Loucy (cell line): ENCODE measurements at regions not wholly inside any gene's neighbourhood (a gene's known extent, or its start where the extent isn't known, plus 50 kb on each side); places are given as distances from the start of the nearest gene placed in this dataset.

Experiments used
- H2AFZ ChIP-seq: fragments of 200-600 bp; sonication (generic); 2 replicates; pipeline ENCODE4 v1.6.0; 2016; ENCODE audit warnings: antibody characterized with exemption, mild to moderate bottlenecking, low read length, moderate library complexity
- H3F3A ChIP-seq: fragments of 200-600 bp; 2 replicates; pipeline ENCODE4 v1.6.0; 2016; ENCODE audit warnings: antibody characterized with exemption, low read depth, mild to moderate bottlenecking
- H3K27me3 ChIP-seq: fragments of 200-600 bp; sonication (generic); 2 replicates; pipeline ENCODE4 v1.6.1; 2014; ENCODE audit warnings: low read length, mild to moderate bottlenecking; ENCODE audit not compliant: insufficient read depth, poor library complexity, severe bottlenecking
- H3K36me3 ChIP-seq: fragments of 200-600 bp; sonication (generic); 2 replicates; pipeline ENCODE4 v1.6.1; 2016; ENCODE audit warnings: low read length; ENCODE audit not compliant: insufficient read depth
- H3K4me1 ChIP-seq: fragments of 200-600 bp; sonication (generic); 2 replicates; pipeline ENCODE4 v1.5.1; 2014; ENCODE audit warnings: low read length, mild to moderate bottlenecking; ENCODE audit not compliant: insufficient read depth, poor library complexity, severe bottlenecking
- H3K4me2 ChIP-seq: fragments of 200-600 bp; sonication (generic); 2 replicates; pipeline ENCODE4 v1.6.0; 2014; ENCODE audit warnings: antibody characterized with exemption, low read length, low read depth, mild to moderate bottlenecking; ENCODE audit not compliant: poor library complexity, severe bottlenecking
- H3K4me3 ChIP-seq: fragments of 200-600 bp; sonication (generic); 2 replicates; pipeline ENCODE4 v1.5.1; 2014; ENCODE audit warnings: low read length, mild to moderate bottlenecking, mixed read lengths; ENCODE audit not compliant: poor library complexity, severe bottlenecking
- H3K79me2 ChIP-seq: fragments of 200-600 bp; sonication (generic); 2 replicates; pipeline ENCODE4 v1.6.1; 2014; ENCODE audit warnings: low read length; ENCODE audit not compliant: insufficient read depth
- H3K9ac ChIP-seq: fragments of 200-600 bp; sonication (generic); 2 replicates; pipeline ENCODE4 v1.6.0; 2014; ENCODE audit warnings: mild to moderate bottlenecking, low read depth, low read length, moderate library complexity; ENCODE audit not compliant: poor library complexity, severe bottlenecking
- H3K9me2 ChIP-seq: fragments of 200-600 bp; sonication (generic); replicated peaks from 2 replicates; pipeline ENCODE4 v1.6.1; 2016; ENCODE audit warnings: low read depth, low read length, mixed read lengths
- H3K9me3 ChIP-seq: fragments of 200-600 bp; sonication (generic); 2 replicates; pipeline ENCODE4 v1.6.1; 2014; ENCODE audit warnings: mild to moderate bottlenecking, antibody characterized with exemption, low read length, low read depth; ENCODE audit not compliant: insufficient read depth
- H4K20me1 ChIP-seq: fragments of 200-600 bp; sonication (generic); 2 replicates; pipeline ENCODE4 v1.6.0; 2014; ENCODE audit warnings: antibody characterized with exemption, low read length, mild to moderate bottlenecking; ENCODE audit not compliant: insufficient read depth, poor library complexity, severe bottlenecking
- CTCF ChIP-seq: fragments of 200-600 bp; sonication (generic); conservative IDR thresholded peaks from 2 replicates; pipeline ENCODE4 v1.5.1; 2014; ENCODE audit warnings: mild to moderate bottlenecking, antibody characterized with exemption, low read length
- EZH2phosphoT487 ChIP-seq: fragments of 200-600 bp; IDR thresholded peaks from 2 replicates; pipeline ENCODE4 v1.6.1; 2018; ENCODE audit warnings: antibody characterized with exemption, mild to moderate bottlenecking, moderate library complexity, borderline replicate concordance

- H3K9me3 ChIP-seq, result no peaks in the 10 kb centered on the region
- no peaks in the 10 kb centered on the region for H3K27me3 ChIP-seq
- H3F3A ChIP-seq, result no peaks in the 10 kb centered on the region
- no peak for TF ChIP-seq CTCF
- no peak for TF ChIP-seq EZH2phosphoT487
- no peak overlapping the region for H3K4me2 ChIP-seq
- H3K4me3 ChIP-seq, result no peak overlapping the region
- no peaks in the 10 kb centered on the region for H3K4me1 ChIP-seq
- H3K9ac ChIP-seq, result no peak overlapping the region
- no peaks in the 10 kb centered on the region for H3K36me3 ChIP-seq
- H4K20me1 ChIP-seq, result no peaks in the 10 kb centered on the region
- H3K79me2 ChIP-seq, result no peaks in the 10 kb centered on the region
- H2AFZ ChIP-seq, result no peak overlapping the region
- no peaks in the 10 kb centered on the region for H3K9me2 ChIP-seq
These were observed 78.0 kb upstream of the CCDC80 start for GRCh38 chr3:112718967-112719366.

GRCh38 chr3:112718516-112718915, 77.6 kb upstream of the CCDC80 start:
- Histone ChIP-seq H3K9me2 (no peaks in the 10 kb centered on the region), H3K79me2 (no peaks in the 10 kb centered on the region), H3K4me1 (no peaks in the 10 kb centered on the region), H3K9me3 (no peaks in the 10 kb centered on the region), H3F3A (no peaks in the 10 kb centered on the region), H3K4me2 (no peak overlapping the region), H3K4me3 (no peak overlapping the region), H3K9ac (no peak overlapping the region), H3K27me3 (no peaks in the 10 kb centered on the region), H2AFZ (no peak overlapping the region), H4K20me1 (no peaks in the 10 kb centered on the region), H3K36me3 (no peaks in the 10 kb centered on the region)
- TF ChIP-seq CTCF (no peak), EZH2phosphoT487 (no peak)

DNA sequence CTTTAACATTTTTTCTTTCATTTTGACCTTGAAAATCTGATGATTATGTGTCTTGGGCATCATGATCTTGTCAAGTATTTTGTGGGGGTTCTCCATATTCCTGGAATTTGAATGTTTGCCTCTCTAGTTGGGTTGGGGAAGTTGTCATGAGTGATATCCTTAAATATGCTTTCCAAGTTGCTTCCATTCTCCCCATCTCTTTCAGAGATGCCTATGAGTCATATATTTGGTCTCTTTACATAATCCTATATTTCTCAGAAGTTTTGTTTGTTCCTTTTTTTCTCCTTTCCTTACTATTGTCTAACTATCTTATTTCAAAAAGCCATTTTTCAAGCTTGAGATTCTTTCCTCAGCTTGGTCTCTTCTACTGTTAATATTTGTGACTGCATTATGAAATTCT, 69.0 kb upstream of the CCDC80 start:
- H3K9ac ChIP-seq, result no peak overlapping the region
- no peaks in the 10 kb centered on the region for H3K9me2 ChIP-seq
- no peaks in the 10 kb centered on the region for H3K9me3 ChIP-seq
- no peak overlapping the region for H3K4me2 ChIP-seq
- H3F3A ChIP-seq, result no peaks in the 10 kb centered on the region
- H3K79me2 ChIP-seq, result no peaks in the 10 kb centered on the region
- no peak overlapping the region for H2AFZ ChIP-seq
- H3K4me1 ChIP-seq, result no peaks in the 10 kb centered on the region
- no peak overlapping the region for H3K4me3 ChIP-seq
- no peak for TF ChIP-seq CTCF
- no peaks in the 10 kb centered on the region for H4K20me1 ChIP-seq
- no peaks in the 10 kb centered on the region for H3K36me3 ChIP-seq
- no peaks in the 10 kb centered on the region for H3K27me3 ChIP-seq
